GM19395 (cell line): ENCODE measurements at regions not wholly inside any gene's neighbourhood (a gene's known extent, or its start where the extent isn't known, plus 50 kb on each side); places are given as distances from the start of the nearest gene placed in this dataset.
"Not testable (repeated sequence)": the region's sequence is repeated elsewhere in the genome, so short reads cannot be mapped to it uniquely, and the experiment has no call there.

Source experiments
- ATAC-seq: cut with Tn5 transposase; IDR thresholded peaks from one replicate; pipeline ENCODE4 v1.9.1; 2021; ENCODE audit warnings: mild to moderate bottlenecking, moderate library complexity; ENCODE audit not compliant: unreplicated experiment

- ATAC-seq, result no peak
Measured at GRCh38 chr6:132142768-132143167, 191.6 kb upstream of the CCN2 start.

GRCh38 chr6:132142308-132142707 is 191.1 kb upstream of the CCN2 start:
- ATAC-seq, result no peak

GRCh38 chr6:132140189-132140588 is 189.0 kb upstream of the CCN2 start:
- ATAC-seq, result no peak

- ATAC-seq, result no peak
Measured at GRCh38 chr6:132139611-132140010, 188.4 kb upstream of the CCN2 start.

- ATAC-seq, result no peak
Measured at GRCh38 chr6:132136981-132137380, 185.8 kb upstream of the CCN2 start.

- ATAC-seq, result no peak
Measured at GRCh38 chr6:132135409-132135808, 184.2 kb upstream of the CCN2 start.

- ATAC-seq, result no peak
Measured at GRCh38 chr6:132133736-132134445, 182.7 kb upstream of the CCN2 start.

- ATAC-seq, result no peak
Measured at GRCh38 chr6:132132924-132133639, 181.9 kb upstream of the CCN2 start.

GRCh38 chr6:132132422-132132821 is 181.2 kb upstream of the CCN2 start:
- no peak for ATAC-seq

GRCh38 chr6:132131758-132132157 is 180.6 kb upstream of the CCN2 start:
- ATAC-seq, result no peak

- no peak for ATAC-seq
Measured at GRCh38 chr6:132131351-132131750, 180.2 kb upstream of the CCN2 start.

- no peak for ATAC-seq
Measured at GRCh38 chr6:132130626-132131298, 179.6 kb upstream of the CCN2 start.

GRCh38 chr6:132128424-132128823 is 177.3 kb upstream of the CCN2 start:
- ATAC-seq, result no peak

GRCh38 chr6:132126150-132126549 is 175.0 kb upstream of the CCN2 start:
- ATAC-seq, result no peak

GRCh38 chr6:132122871-132123270 is 171.7 kb upstream of the CCN2 start:
- no peak for ATAC-seq

GRCh38 chr6:132122176-132122575 is 171.0 kb upstream of the CCN2 start:
- no peak for ATAC-seq

GRCh38 chr6:132118144-132118543 is 167.0 kb upstream of the CCN2 start:
- no peak for ATAC-seq

- no peak for ATAC-seq
Measured at GRCh38 chr6:132115714-132116366, 164.7 kb upstream of the CCN2 start.

GRCh38 chr6:132114201-132114825 is 163.1 kb upstream of the CCN2 start:
- ATAC-seq, result no peak

- ATAC-seq, result not testable (repeated sequence)
Measured at GRCh38 chr6:132109752-132110151, 158.6 kb upstream of the CCN2 start.

GRCh38 chr6:132107896-132108295 is 156.7 kb upstream of the CCN2 start:
- no peak for ATAC-seq
